Thyroid gland (tissue), 4 donors: ENCODE measurements at regions not wholly inside any gene's neighbourhood (a gene's known extent, or its start where the extent isn't known, plus 50 kb on each side); places are given as distances from the start of the nearest gene placed in this dataset.

Experiments
- DNase-seq, 2 donors: peaks; one replicate each; pipeline ENCODE4 v3.0.0-alpha.2; 2019
- H3K27ac ChIP-seq, 3 donors: fragments of 200-600 bp; sonication (generic); 1 replicate in 2 of 3; 2 replicates in 1 of 3; pipeline ENCODE4 v1.5.1; 2016 to 2019; ENCODE audit warnings: mild to moderate bottlenecking in 1 of 3, moderate library complexity in 1 of 3
- H3K27me3 ChIP-seq: fragments of 200-600 bp; sonication (generic); one replicate; pipeline ENCODE4 v1.5.1; 2019
- H3K36me3 ChIP-seq, 2 donors: fragments of 200-600 bp; sonication (generic); one replicate each; pipeline ENCODE4 v1.5.1; 2016 to 2019
- H3K4me1 ChIP-seq, 2 donors: fragments of 200-600 bp; sonication (generic); one replicate each; pipeline ENCODE4 v1.5.1; 2017 to 2019
- H3K4me3 ChIP-seq, 3 donors: fragments of 200-600 bp; sonication (generic); replicated peaks in 1 of 3; 1 replicate in 2 of 3; 2 replicates in 1 of 3; pipeline ENCODE4 v1.5.1; 2016; ENCODE audit warnings: mild to moderate bottlenecking in 1 of 3
- H3K9me3 ChIP-seq: fragments of 200-600 bp; sonication (generic); one replicate; pipeline ENCODE4 v1.5.1; 2017
- POLR2A ChIP-seq, 2 donors: fragments of 450-650 bp; IDR thresholded peaks; one replicate each; pipeline ENCODE4 v1.6.1; 2017; ENCODE audit warnings: antibody characterized with exemption in 2 of 2, mild to moderate bottlenecking in 2 of 2, moderate library complexity in 1 of 2
- WGBS, 2 donors: methylation state at CpG; one replicate each; pipeline ENCODE4 v1.1.5; 2017; 5-methylcytosine and 5-hydroxymethylcytosine counted together
- intact Hi-C: fragments of 100-400 bp; cut with DNase I; formaldehyde crosslinking; loops from one replicate; pipeline ENCODE4 v1.15.1; 2023
- TF ChIP-seq, protein P1 (sequence below), 6 experiments: fragments of 200-600 bp in 3 of 6; fragments of 450-650 bp in 3 of 6; sonication (generic) in 3 of 6; IDR thresholded peaks; one replicate each; pipeline ENCODE4 v1.5.1; 2016 to 2019; ENCODE audit warnings: antibody characterized with exemption in 6 of 6, mild to moderate bottlenecking in 2 of 6, inconsistent platforms in 1 of 6, moderate library complexity in 1 of 6

GRCh38 chr1:14500912-14501311 is 97.6 kb upstream of the KAZN start:
- Histone ChIP-seq H3K4me1 (no peaks in the 10 kb centered on the region), H3K36me3 (no peaks in the 10 kb centered on the region), H3K9me3 (no peaks in the 10 kb centered on the region), H3K27me3 (no peaks in the 10 kb centered on the region), H3K4me3 (no peak overlapping the region), H3K27ac (no peak overlapping the region)
- WGBS, 2 donors: 96 to 100% methylated on average over 1 of the region's 1 CpG
- intact Hi-C loops: no loop called here
- DNase-seq: no peak
- TF ChIP-seq, protein P1, sequence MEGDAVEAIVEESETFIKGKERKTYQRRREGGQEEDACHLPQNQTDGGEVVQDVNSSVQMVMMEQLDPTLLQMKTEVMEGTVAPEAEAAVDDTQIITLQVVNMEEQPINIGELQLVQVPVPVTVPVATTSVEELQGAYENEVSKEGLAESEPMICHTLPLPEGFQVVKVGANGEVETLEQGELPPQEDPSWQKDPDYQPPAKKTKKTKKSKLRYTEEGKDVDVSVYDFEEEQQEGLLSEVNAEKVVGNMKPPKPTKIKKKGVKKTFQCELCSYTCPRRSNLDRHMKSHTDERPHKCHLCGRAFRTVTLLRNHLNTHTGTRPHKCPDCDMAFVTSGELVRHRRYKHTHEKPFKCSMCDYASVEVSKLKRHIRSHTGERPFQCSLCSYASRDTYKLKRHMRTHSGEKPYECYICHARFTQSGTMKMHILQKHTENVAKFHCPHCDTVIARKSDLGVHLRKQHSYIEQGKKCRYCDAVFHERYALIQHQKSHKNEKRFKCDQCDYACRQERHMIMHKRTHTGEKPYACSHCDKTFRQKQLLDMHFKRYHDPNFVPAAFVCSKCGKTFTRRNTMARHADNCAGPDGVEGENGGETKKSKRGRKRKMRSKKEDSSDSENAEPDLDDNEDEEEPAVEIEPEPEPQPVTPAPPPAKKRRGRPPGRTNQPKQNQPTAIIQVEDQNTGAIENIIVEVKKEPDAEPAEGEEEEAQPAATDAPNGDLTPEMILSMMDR (IDR thresholded peaks at IDR 0.05): no peak
- TF ChIP-seq POLR2A (IDR thresholded peaks at IDR 0.05): no peak

GRCh38 chr1:14504517-14504916 is 94.0 kb upstream of the KAZN start:
- H3K4me1 ChIP-seq: no peaks in the 10 kb centered on the region
- no peak overlapping the region for H3K27ac ChIP-seq
- no peaks in the 10 kb centered on the region for H3K36me3 ChIP-seq
- H3K9me3 ChIP-seq: no peaks in the 10 kb centered on the region
- no peak overlapping the region for H3K4me3 ChIP-seq
- DNase-seq: no peak
- no peak for TF ChIP-seq POLR2A (IDR thresholded peaks at IDR 0.05)
- TF ChIP-seq, protein P1 (IDR thresholded peaks at IDR 0.05): no peak
- H3K27me3 ChIP-seq: no peaks in the 10 kb centered on the region
- intact Hi-C loops: no loop called here
- WGBS, 2 donors: 69 to 70% methylated on average over 5 of the region's 5 CpGs

DNA sequence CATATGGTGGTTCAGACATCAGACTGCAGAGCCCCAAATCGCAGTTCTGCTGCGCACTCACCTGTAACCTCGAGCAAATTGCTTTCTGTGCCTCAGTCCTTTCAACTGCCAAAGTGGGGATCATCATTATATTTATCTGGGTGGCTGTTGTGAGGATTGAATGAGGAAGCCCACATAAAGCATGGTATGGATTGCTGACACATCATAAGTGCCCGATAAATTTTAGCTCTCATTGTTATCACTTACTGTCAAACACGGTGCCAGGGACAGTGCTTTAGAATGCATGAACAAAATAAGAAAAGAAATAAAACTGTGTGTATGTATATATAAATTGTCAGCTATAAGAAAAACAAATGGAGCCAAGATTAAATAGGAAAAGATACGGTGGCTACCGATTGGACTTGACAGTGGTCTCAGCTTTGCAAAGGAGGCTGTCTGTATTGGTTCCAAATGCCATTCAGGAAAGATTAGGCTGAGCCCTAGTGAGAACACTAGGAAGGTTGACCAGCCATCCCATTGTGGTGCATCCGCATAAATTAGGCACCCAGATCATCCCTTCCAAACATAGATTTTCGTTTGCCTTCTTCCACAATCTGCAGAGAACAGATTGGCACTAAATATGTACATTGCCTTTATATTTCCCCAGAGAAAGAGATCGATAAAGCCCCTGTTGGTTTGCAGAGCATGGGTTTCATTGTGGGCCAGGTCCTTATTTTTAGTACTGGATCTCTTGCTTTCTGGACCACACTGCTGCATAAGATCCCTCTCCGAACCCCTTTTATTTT is 91.8 kb upstream of the KAZN start:
- Histone ChIP-seq H3K4me3 (no peak overlapping the region), H3K36me3 (no peaks in the 10 kb centered on the region), H3K27ac (no peak overlapping the region), H3K4me1 (no peaks in the 10 kb centered on the region), H3K27me3 (no peaks in the 10 kb centered on the region), H3K9me3 (no peaks in the 10 kb centered on the region)
- no peak for DNase-seq
- intact Hi-C loops: no loop called here
- 93% methylated on average over 11 of the region's 11 CpGs for WGBS, 2 donors
- TF ChIP-seq, protein P1 (IDR thresholded peaks at IDR 0.05): no peak
- TF ChIP-seq POLR2A (IDR thresholded peaks at IDR 0.05): no peak

DNA sequence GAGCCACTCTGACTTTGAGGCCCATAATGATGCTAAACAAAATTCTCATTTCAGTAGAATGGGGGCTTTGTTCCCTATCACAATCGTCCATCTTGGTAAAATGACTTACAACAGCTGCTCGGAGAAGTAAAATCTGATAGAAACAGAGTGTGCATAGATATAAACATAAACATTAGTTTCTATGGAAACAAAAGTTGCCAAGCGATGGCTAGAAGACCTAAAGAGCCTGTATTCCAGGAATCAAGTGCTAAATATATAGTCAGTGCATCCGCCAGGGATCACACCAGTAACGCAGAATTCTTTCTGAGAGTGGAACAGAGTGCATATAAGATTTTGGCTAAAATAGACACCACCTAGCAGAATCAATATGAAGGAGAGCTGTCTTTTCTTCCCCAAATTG is 91.2 kb upstream of the KAZN start:
- intact Hi-C loops: no loop called here
- Histone ChIP-seq H3K4me3 (no peak overlapping the region), H3K27me3 (no peaks in the 10 kb centered on the region), H3K36me3 (no peaks in the 10 kb centered on the region), H3K9me3 (no peaks in the 10 kb centered on the region), H3K27ac (no peak overlapping the region), H3K4me1 (no peaks in the 10 kb centered on the region)
- no peak for TF ChIP-seq POLR2A (IDR thresholded peaks at IDR 0.05)
- TF ChIP-seq, protein P1 (IDR thresholded peaks at IDR 0.05): no peak
- WGBS, 2 donors: 76 to 78% methylated on average over 5 of the region's 5 CpGs
- DNase-seq: no peak

GRCh38 chr1:14508613-14509012 is 89.9 kb upstream of the KAZN start:
- no peak for DNase-seq
- no peaks in the 10 kb centered on the region for H3K27me3 ChIP-seq
- H3K9me3 ChIP-seq: no peaks in the 10 kb centered on the region
- H3K36me3 ChIP-seq: no peaks in the 10 kb centered on the region
- no peaks in the 10 kb centered on the region for H3K4me1 ChIP-seq
- intact Hi-C loops: no loop called here
- WGBS, 2 donors: 90 to 94% methylated on average over 6 of the region's 6 CpGs
- TF ChIP-seq, protein P1 (IDR thresholded peaks at IDR 0.05): no peak
- no peak for TF ChIP-seq POLR2A (IDR thresholded peaks at IDR 0.05)
- H3K27ac ChIP-seq: no peak overlapping the region
- no peak overlapping the region for H3K4me3 ChIP-seq
